LoVo (cell line): ENCODE measurements at regions not wholly inside any gene's neighbourhood (a gene's known extent, or its start where the extent isn't known, plus 50 kb on each side); places are given as distances from the start of the nearest gene placed in this dataset.
"Not testable (repeated sequence)": the region's sequence is repeated elsewhere in the genome, so short reads cannot be mapped to it uniquely, and the experiment has no call there.

Experiments
- DNase-seq: peaks from one replicate; pipeline ENCODE4 v3.0.0-alpha.2; 2016; ENCODE audit warnings: low spot score

- no peak for DNase-seq
Measured at GRCh38 chr4:189514209-189514608, 426.5 kb upstream of the FRG1 start.

GRCh38 chr4:189516902-189517301 is 423.8 kb upstream of the FRG1 start:
- DNase-seq = no peak

GRCh38 chr4:189519186-189519585 is 421.5 kb upstream of the FRG1 start:
- DNase-seq = no peak

- no peak for DNase-seq
Measured at GRCh38 chr4:189525304-189525703, 415.4 kb upstream of the FRG1 start.

- DNase-seq = no peak
Measured at GRCh38 chr4:189530848-189531247, 409.8 kb upstream of the FRG1 start.

- DNase-seq = no peak
Measured at GRCh38 chr4:189533603-189534002, 407.1 kb upstream of the FRG1 start.

- DNase-seq = no peak
Measured at GRCh38 chr4:189547559-189547958, 393.1 kb upstream of the FRG1 start.

GRCh38 chr4:189548484-189549125 is 392.1 kb upstream of the FRG1 start:
- no peak for DNase-seq

- not testable (repeated sequence) for DNase-seq
Measured at GRCh38 chr4:189551931-189552670, 388.6 kb upstream of the FRG1 start.

GRCh38 chr4:189560605-189561004 is 380.1 kb upstream of the FRG1 start:
- DNase-seq = not testable (repeated sequence)

GRCh38 chr4:189563751-189564150 is 376.9 kb upstream of the FRG1 start:
- not testable (repeated sequence) for DNase-seq

- not testable (repeated sequence) for DNase-seq
Measured at GRCh38 chr4:189566271-189566670, 374.4 kb upstream of the FRG1 start.

GRCh38 chr4:189566900-189567299 is 373.8 kb upstream of the FRG1 start:
- not testable (repeated sequence) for DNase-seq

- DNase-seq = not testable (repeated sequence)
Measured at GRCh38 chr4:189579645-189580044, 361.0 kb upstream of the FRG1 start.

- DNase-seq = not testable (repeated sequence)
Measured at GRCh38 chr4:189586908-189587632, 353.6 kb upstream of the FRG1 start.

- not testable (repeated sequence) for DNase-seq
Measured at GRCh38 chr4:189589201-189589600, 351.5 kb upstream of the FRG1 start.

GRCh38 chr4:189592890-189593289 is 347.8 kb upstream of the FRG1 start:
- DNase-seq = no peak

GRCh38 chr4:189597341-189597740 is 343.3 kb upstream of the FRG1 start:
- no peak for DNase-seq

- no peak for DNase-seq
Measured at GRCh38 chr4:189600264-189600663, 340.4 kb upstream of the FRG1 start.

GRCh38 chr4:189600718-189601435 is 339.8 kb upstream of the FRG1 start:
- no peak for DNase-seq

- DNase-seq = not testable (repeated sequence)
Measured at GRCh38 chr4:189602827-189603226, 337.8 kb upstream of the FRG1 start.

- DNase-seq = not testable (repeated sequence)
Measured at GRCh38 chr4:189610571-189610970, 330.1 kb upstream of the FRG1 start.
